NCI-H187 (cell line): ENCODE measurements at regions not wholly inside any gene's neighbourhood (a gene's known extent, or its start where the extent isn't known, plus 50 kb on each side); places are given as distances from the start of the nearest gene placed in this dataset.
"Not testable (repeated sequence)": the region's sequence is repeated elsewhere in the genome, so short reads cannot be mapped to it uniquely, and the experiment has no call there.

ENCODE experiments used
- DNase-seq, 2 experiments: peaks; one replicate each; lab custom pipeline; 2025; lab: John Stamatoyannopoulos, UW

DNA sequence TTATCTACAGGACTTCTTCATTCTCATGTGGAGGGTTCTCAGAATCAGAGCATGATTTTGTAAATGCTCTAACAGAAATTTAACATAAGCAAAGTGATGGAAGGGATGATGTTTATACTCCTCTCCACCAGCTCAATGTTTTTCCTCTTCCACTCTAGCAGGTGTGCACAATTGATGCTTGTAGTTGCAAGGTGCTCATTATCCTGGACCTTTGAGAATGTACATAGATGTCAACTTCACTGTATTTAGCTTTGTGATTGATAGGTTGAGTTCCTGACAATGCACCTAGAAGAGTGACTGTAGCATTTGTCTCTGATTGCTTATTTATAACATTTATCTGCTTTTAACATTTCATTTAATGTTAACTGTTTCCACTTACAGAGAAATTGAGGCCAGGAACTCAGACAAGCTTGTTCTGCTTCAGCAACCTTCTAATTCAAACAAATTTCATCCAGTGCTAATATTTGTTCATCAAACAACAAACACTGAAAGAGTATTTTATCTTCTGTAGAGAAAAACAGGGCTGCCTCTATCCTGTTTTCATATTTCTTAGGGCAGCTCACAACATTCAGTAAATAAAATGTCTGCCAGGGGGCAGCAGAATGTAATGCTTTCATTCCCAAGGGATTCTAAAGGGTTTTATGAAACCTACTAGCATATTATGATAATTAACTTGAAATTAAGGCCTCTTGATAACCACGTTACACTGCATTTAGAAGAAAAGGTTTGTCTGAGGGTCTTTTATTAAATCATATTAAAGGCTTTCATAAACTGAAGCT, 127.9 kb upstream of the NOL4 start:
- no peak for DNase-seq

DNA sequence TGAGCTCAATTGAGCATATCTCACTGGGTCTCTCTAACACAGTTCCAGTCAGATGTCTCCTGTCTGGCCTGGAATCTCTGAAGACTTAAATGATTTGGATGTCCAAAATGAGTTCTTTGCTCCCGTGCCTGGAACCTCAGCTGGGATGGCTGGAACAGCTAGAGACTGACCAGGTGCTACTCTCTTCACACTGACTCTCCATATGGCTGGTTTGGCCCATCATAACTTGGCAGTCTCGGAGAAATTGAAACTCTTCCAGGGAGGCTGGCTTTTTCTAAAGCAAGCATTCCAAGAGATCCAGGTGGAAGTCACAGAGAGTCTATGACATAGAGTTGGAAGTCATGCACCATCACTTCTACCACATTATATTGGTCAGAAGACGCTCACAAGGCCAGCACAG, 129.6 kb upstream of the NOL4 start:
- no peak for DNase-seq

DNA sequence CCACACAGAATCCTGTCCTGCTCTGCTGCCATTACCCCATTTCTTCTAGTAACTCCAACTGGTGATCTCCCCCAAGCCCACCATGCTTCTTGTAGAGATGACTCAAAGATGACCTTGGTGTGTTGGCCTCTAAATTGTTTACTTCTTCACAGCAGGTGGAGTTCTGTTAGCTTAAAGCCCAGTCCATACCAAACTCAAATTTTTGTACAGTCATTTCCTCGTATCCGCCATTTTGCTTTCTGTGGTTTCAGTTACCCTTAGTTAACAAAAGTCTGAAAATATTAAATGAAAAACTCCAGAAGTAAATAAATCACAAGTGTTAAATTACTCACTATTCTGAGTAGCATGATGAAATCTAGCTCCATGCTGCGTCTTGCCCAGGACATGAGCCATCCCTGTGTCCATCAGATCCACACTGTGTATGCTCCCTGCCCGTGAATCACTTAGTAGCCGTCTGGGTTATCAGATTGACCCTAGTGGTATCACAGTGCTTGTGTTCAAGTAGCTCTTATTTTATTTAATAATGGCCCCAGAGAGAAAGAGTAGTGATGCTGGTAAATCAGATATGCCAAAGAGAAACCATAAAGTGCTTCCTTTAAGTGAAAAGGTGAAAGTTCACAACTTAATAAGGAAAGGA, 133.3 kb upstream of the NOL4 start:
- no peak for DNase-seq

DNA sequence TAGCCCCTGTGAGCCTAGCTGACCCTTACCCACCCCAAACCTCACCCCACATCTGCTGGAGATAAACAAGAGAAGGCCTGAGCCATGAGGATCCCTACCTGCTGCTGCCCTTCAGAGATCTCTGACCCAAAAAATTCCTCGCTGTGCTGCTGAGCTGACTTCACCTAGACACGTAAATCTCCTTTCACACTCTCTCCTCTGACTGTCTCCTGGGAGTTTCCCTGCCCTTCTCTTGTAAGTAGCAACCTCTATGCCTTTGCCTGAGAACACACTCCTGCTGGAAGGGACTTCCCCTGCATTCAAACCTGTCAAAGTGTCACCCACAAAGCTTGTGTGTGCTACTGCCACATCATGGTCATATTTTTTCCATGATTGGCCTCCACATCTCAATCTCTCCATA, 134.2 kb upstream of the NOL4 start:
- DNase-seq = no peak

DNA sequence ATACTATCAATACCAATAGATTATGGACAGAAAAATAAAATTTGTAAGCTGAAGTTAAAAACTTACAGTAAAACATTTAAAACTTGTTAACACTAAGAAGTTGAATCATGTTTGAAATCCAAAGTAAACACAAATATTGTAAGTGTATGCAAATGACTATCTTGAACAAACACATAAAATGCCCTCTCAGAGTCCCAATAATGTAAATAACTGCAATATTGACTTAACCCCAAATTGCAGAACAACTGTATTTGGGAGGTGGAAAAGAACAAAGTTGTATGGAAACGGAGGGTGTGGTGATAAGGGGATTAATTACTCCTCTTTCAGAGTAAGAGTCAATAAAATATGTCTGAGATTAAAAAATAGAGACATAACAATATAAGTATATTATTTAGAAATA, 140.0 kb upstream of the NOL4 start:
- DNase-seq = no peak

DNA sequence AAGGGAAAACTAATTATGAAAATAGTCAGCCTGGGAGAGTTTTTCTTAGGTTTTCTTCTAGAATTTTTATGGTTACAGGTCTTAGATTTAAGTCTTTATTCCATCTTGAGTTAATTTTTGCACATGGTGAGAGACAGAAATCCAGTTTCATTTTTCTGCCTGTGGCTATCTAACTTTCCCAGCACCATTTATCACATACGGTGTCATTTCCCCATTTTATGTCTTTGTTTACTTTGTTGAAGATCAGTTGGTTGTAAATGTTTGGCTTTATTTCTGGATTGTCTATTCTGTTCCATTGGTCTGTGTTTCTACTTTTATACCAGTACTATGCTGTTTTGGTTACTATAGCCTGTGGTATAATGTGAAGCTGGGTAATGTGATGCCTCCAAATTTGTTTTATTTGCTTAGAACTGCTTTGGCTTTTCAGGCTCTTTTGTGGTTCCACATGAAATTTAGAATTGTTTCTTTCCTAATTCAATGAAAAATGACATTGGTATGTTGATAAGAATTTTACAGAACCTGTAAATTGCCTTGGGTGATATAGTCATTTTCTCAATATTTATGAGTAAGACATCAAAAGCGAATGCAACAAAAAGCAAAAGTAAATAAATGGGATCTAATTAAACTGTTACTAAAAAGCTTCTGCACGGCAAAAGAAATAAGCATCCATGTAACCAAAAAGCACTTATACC, 146.1 kb upstream of the NOL4 start:
- no peak for DNase-seq

DNA sequence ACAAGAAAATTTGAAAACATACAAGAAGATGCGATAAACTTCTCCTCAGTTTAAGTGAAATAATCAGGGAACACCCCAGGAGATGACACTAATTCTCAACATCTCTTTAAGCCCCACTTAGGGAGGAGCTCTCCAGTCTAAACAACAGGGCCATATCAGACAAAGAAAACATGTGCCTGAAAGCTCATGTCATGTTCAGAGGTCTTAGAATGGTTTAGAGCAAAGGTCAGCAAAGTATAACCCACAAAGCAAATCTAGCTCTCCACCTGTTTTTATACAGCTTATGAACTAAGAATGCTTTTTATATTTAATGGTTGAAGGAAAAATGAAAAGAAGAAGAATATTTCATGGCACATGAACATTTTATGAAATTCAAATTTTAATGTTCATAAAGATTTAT, 155.6 kb upstream of the NOL4 start:
- no peak for DNase-seq

DNA sequence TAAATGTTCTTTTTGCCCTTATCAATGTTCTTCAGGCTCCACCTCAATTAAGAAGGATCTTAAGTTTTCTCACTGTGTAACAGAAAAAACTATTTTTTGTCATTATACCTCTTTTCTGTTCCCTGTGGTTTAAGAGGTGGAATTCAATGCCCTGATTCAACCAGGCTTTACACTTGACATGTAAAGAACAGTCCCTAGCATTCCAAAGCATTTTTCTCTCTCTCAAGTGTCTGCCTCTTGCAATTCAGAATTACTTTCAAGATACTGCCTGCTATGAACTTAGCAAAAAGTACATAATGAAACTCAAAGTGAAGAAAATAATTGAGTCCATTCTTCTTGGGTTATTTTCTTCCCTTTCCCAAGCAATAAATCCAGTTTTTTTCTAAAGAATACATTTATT, 160.6 kb upstream of the NOL4 start:
- no peak for DNase-seq

DNA sequence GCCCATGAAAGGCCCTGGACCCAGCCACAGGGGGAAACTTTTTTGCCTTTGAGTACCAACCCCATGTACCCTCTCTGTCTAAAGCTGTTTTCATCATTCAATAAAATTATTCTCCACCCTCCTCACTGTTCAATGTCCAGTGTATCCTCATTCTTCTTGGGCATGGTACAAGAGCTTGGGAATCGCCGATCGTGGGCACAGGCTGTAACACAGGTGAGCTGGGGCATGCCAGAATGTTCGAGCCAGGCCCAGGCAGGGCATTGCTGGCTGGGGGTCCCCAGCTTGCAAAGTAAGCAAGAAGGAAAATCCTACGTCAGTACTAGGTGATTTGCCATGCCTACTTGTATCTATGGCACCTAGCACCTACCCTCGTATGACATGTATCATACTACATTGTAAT, 162.1 kb upstream of the NOL4 start:
- DNase-seq = no peak

DNA sequence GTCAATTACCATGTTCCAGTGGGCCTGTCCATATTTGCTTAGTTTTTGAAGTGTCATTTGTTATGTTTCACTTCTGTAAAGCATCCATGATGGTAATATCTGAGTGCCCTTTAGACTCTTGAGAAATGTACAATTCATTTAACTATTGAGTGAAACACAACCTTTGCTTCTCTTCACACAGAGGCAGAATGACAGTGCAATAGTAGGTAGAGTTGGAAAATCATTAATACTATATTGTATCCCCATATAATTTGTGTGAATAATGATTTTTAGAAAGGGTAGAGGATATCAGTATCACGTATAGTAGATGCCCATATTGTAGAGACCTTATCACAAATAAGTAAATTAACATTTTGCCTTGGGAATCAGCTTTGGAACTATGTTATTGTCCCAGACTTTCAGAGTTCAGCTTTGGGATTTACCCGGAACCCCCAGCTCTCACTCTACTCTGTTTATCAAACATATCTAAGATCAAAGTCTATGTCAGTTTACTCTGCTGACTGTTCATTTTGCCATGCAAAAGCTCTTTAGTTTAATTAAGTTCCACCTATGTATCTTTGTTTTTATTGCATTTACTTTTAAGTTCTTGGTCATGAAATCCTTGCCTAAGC, 172.7 kb upstream of the NOL4 start:
- DNase-seq = no peak

DNA sequence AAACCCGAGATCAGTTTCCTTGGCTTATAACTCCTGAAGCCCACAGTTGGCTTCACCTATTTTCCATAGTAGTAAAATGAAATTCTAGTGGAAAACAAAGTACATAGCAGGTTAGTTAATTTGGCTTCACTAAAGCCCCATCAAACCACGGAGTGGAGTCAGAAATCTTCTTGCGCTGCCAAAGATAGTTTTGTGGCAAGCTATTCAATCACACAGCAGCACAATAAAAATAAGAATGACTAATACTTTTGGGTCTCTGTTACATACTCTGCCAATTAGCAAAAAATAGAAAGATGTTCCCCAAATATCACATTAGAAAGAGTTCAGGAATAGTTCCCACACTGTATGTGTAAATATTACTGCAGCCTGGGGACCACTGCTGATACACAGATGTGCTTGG, 175.2 kb upstream of the NOL4 start:
- DNase-seq = no peak

DNA sequence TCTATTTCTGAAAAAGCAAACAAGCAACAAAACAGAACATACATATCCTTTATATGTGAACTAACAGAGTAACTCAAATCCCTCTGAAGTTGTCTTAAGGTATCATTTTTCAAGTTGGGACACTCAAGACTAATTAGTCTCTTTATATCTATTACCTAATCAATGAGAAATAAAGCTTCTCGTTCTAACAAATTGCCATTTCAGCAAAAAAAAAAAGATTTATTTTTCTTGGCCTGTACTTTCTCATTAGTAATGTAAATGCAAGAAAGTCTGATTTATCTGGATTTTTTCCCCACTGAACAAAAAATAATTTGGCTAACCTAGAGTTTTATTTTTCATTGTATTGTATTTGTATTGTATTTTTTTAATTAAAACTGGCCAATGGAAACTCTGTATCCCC, 176.1 kb upstream of the NOL4 start:
- no peak for DNase-seq

DNA sequence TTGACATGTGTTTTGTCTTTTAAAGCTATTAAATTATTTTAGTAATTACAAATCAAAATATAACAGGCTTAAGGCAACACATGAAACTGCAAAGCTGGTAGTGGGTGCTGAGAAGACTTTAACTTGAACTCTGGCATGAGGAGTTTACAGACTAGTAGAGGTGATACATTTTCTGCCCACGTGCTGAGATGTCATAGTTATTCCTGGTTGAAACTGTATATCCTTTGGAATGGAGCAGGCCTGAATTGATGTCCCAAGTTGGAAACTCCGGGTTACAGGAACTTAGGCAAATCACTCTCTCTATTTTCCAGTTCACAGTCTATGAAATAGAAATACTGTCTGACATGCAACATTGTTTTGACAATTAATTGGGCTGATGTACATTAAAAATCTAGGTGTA, 177.1 kb upstream of the NOL4 start:
- DNase-seq = no peak

DNA sequence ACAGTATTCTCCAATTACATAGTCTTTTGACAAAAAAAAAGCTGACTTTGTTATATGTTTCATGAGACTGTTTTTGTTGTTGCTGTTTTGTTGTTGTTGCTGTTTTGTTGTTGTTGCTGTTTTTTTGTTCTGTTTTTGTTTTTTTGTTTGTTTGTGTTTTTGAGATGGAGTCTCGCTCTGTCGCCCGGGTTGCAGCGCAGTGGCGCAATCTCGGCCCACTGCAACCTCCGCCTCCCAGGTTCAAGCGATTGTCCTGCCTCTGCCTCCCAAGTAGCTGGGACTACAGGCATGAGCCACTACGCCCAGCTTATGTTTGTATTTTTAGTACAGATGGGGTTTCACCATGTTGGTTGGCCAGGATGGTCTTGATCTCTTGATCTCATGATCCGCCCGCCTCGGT, 182.8 kb upstream of the NOL4 start:
- not testable (repeated sequence) for DNase-seq

DNA sequence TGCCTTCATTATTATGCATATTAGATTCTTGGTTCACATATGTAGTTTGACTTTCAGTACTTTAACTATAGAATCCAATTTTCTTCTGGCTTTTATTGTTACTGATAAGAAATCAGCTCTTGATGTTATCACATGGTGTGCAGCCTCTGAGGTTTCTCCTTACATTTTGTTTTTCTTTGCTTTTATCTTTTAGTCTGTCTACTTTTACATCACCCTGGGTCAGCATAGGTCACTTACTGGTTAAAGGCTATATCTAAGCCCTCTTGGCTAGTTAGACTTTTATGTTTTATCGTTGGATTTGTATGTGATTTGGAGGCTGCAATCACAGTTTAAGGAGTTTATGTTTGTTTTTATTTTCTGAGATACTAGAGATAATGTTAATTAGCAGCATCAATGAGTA, 187.2 kb upstream of the NOL4 start:
- no peak for DNase-seq

DNA sequence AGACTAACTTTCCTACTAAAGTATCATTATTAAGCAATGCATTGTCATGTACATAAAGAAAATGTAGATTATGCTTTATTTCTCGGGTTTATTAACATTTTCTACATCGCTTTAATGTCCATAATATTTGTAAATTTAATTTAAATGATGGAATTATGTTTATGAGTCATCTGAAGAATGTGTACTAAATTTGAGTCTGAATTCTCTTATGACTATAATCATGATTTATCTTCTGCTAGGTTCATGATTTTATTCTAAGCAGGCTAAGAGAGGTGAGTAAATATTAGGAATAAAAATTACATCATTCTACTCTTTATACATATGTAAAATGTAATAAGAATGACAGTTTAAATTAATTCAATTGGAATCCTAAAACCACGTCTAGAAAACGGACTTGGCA, 206.3 kb upstream of the NOL4 start:
- DNase-seq = no peak

DNA sequence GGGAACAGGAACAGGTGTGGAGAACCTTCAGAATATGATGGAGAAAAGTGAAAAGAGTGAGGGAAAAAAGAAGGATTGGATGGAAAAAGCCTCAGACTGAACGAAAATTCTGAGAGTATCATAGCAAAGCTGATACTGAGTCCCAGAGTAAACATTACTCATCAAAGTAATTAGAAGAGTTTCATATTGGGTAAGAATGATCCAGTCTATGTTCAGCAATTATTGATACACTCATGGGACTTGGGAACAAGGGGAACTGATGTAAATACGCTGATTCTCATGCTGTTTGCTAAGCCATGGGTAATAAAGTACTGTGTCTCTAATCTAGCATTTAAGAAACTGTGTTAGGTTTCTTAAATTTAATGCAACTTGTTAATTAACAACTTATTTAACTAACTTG, 219.9 kb upstream of the NOL4 start:
- no peak for DNase-seq

DNA sequence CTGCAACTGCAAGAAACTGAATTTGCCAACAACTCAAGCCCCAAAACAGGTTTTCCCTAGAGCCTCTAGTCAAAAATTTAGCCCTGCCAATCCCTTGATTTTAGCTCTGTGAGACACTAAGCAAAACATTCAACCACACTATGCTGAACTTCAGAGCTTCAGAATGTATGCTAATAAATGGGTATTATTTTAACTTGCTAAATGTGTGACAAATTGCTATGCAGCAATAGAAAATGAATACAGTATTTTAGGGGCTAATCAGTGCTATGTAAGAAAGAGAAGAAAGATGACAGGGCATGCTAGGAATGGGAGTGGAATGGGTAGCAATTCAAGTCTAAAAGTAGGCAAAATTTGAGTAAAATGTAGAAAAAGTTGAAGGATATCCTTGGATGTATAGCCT, 223.9 kb upstream of the NOL4 start:
- no peak for DNase-seq

DNA sequence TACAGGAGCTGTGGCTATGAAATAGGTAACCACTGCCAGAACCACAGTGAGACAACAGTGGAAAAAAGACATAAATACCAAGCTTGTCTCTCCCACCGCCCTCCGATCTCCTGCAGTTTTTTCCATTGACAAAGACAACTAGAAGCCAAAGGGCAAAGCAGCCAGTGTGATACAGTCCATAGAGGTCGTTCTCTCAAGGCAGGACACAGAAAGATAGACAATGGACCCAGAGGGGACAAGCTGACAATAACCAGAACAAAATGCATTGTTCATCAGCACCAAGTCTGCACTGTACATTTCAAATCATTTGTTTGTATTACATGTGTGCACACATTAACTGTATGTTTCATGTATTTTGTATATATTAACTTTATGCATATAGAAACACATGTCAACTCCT, 233.0 kb upstream of the NOL4 start:
- no peak for DNase-seq

DNA sequence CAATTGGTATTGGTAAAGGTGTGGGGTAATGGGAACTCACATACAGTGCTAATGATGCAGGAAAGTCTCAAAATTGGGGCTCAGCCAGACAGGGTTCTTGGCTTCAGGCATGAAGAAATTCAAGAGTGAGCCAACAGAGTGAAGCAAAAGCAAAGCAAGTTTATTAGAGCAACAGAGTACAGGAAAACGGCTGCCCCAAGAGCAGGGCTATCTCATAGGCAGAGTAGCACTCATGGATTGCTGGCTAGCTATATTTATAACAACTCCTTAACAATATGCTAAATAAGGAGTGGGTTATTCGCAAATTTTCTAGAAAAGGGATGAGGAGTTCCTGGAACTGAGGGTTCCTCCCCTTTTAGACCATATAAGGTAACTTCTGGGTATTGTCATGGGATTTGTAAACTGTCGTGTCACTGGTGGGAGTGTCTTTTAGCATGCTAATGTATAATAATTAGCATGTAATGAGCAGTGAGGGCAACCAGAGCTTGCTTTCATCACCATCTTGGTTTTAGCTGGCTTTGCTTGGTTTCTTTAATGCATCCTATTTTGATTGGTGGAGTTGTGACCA, 233.8 kb upstream of the NOL4 start:
- no peak for DNase-seq

DNA sequence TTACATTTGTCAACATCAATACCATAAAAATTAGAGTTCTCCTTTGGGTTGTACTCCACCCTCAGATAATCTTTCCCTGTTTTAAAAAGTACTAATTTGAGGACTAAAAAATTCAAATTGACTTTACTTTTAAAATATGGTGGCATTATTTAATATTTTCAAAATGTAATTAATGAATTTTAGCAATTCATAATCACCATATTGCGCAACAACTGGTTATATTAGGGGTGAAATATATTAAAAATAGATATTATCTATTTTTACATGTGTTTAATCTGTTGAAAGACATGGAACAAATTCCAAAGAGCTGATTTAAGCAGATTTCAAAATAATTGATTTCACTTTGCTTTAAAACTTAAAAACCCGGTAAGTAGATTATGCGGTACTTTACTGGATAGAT, 236.6 kb upstream of the NOL4 start:
- DNase-seq = no peak

DNA sequence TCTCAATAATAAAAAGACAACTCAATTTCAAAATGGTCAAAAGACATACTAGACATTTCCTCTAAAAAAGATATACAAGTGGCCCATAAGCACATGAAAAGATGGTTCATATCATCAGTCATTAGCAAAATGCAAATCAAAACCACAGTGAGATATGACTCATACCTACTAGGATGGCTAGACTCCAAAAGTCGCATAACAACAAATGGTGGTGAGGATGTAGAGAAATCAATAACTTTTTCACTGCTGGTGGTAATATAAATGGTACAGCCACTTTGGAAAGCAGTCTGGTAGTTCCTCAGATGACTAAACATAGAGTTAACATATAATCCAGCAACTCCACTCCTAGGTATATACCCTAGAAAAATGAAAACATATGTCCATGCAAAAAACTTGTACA, 242.3 kb upstream of the NOL4 start:
- DNase-seq = no peak
